Psoas muscle (tissue), 7 donors: ENCODE measurements at regions not wholly inside any gene's neighbourhood (a gene's known extent, or its start where the extent isn't known, plus 50 kb on each side); places are given as distances from the start of the nearest gene placed in this dataset.
A peak's percentile ranks its signal among the peaks of the same experiment; 100 is the strongest.
"Not testable (repeated sequence)": the region's sequence is repeated elsewhere in the genome, so short reads cannot be mapped to it uniquely, and the experiment has no call there.

Experiments
- ATAC-seq, 4 donors: fragments of 200-7000 bp; cut with Tn5 transposase; one replicate each; pipeline ENCODE4 v1.9.1; 2020; ENCODE audit warnings: moderate library complexity in 3 of 4, mild to moderate bottlenecking in 2 of 4
- DNase-seq, 2 donors: peaks; one replicate each; pipeline ENCODE4 v3.0.0-alpha.2; 2020
- H3K27ac ChIP-seq: fragments of 200-600 bp; one replicate; pipeline ENCODE4 v1.8.0; 2022
- H3K27me3 ChIP-seq, 3 donors: fragments of 200-600 bp in 1 of 3; one replicate each; pipeline versions ENCODE4 v1.6.1 to v1.8.0; 2013 to 2022; ENCODE audit warnings: low read length in 2 of 3, mild to moderate bottlenecking in 2 of 3, moderate library complexity in 1 of 3; ENCODE audit not compliant: insufficient read depth in 3 of 3
- H3K36me3 ChIP-seq, 2 donors: fragments of 200-600 bp in 1 of 2; one replicate each; pipeline versions ENCODE4 v1.6.1 to v1.8.0; 2013 to 2022; ENCODE audit warnings: low read depth in 1 of 2, mild to moderate bottlenecking in 1 of 2, moderate library complexity in 1 of 2; ENCODE audit not compliant: insufficient read depth in 1 of 2
- H3K4me1 ChIP-seq: fragments of 200-600 bp; one replicate; pipeline ENCODE4 v1.8.0; 2022
- H3K4me3 ChIP-seq: fragments of 200-600 bp; one replicate; pipeline ENCODE4 v1.8.0; 2022; ENCODE audit warnings: mild to moderate bottlenecking
- H3K9me3 ChIP-seq: fragments of 200-600 bp; one replicate; pipeline ENCODE4 v1.8.0; 2022
- WGBS, 3 donors: extraction: QIAGEN DNeasy Blood & Tissue Kit; methylation state at CpG; one replicate each; pipeline versions ENCODE4 v1.1.6 to v1.1.7; 2013; 5-methylcytosine and 5-hydroxymethylcytosine counted together
- intact Hi-C, 2 donors: fragments of 100-400 bp; cut with DNase I; formaldehyde crosslinking; loops; one replicate each; pipeline versions ENCODE4 v1.11.0 to v1.14.2; 2022
- donor health status: healthy with polysubstance abuse.
- donor health status: DM: no; HTN: no; CAD: no; lungs with moderate emphysema.
- donor health status: Bipolar disorder and iron deficiency.
- donor health status: healthy.
- donor health status: DM: yes; HTN: yes; CAD: no.
- donor health status: DM: no; HTN: no; CAD: no.
- donor health status: DM: yes; HTN: yes; CAD: no.

GRCh38 chr1:120941066-120941465, 51.5 kb downstream of the PPIAL4A start:
- H3K4me1 ChIP-seq, H3K36me3 ChIP-seq, H3K4me3 ChIP-seq, H3K27me3 ChIP-seq, intact Hi-C loops, DNase-seq, H3K27ac ChIP-seq, H3K9me3 ChIP-seq, ATAC-seq: not testable (repeated sequence)
- 55% methylated on average over 5 of the region's 6 CpGs; no CpG with 5 or more reads in 2 of the 3 donors for WGBS, 3 donors

GRCh38 chr1:120941836-120942217, 52.3 kb downstream of the PPIAL4A start:
- DNase-seq, H3K27me3 ChIP-seq, H3K27ac ChIP-seq, H3K36me3 ChIP-seq, H3K4me1 ChIP-seq, intact Hi-C loops, H3K9me3 ChIP-seq, ATAC-seq: not testable (repeated sequence)
- H3K4me3 ChIP-seq, result peak overlapping the region; percentile 54
- WGBS, 3 donors, result 5 to 14% (median 5%) methylated on average over 12 of the region's 12 CpGs

- H3K27me3 ChIP-seq, H3K27ac ChIP-seq, H3K9me3 ChIP-seq, H3K36me3 ChIP-seq, intact Hi-C loops, H3K4me1 ChIP-seq: not testable (repeated sequence)
- ATAC-seq (peak; percentile 27 to 76 (median 66)), DNase-seq (peak; percentile 51 to 74)
- 3 to 4% (median 4%) methylated on average over 29 to 33 of the region's 34 CpGs for WGBS, 3 donors
- H3K4me3 ChIP-seq, result peak overlapping the region; percentile 54
Measured at GRCh38 chr1:120942218-120942944, 52.8 kb downstream of the PPIAL4A start.

- no CpG with 5 or more reads among the region's 9 CpGs for whole genome bisulfite sequencing, 3 donors
- not testable (repeated sequence) for H3K4me1 ChIP-seq, ATAC-seq
Measured at GRCh38 chr1:120942945-120943319, 53.4 kb downstream of the PPIAL4A start.

GRCh38 chr1:120944691-120945090, 55.1 kb downstream of the PPIAL4A start:
- H3K27ac ChIP-seq, ATAC-seq, H3K9me3 ChIP-seq, DNase-seq, H3K27me3 ChIP-seq, H3K4me3 ChIP-seq, intact Hi-C loops, H3K4me1 ChIP-seq, H3K36me3 ChIP-seq: not testable (repeated sequence)
- 91 to 94% (median 91%) methylated on average over 9 to 20 of the region's 20 CpGs for WGBS, 3 donors

More at GRCh38 chr1:120942945-120943319, 53.4 kb downstream of the PPIAL4A start:
- DNase-seq, intact Hi-C loops, H3K9me3 ChIP-seq, H3K27ac ChIP-seq, H3K27me3 ChIP-seq, H3K4me3 ChIP-seq, H3K36me3 ChIP-seq: not testable (repeated sequence)

- 94 to 98% (median 94%) methylated on average over 5 to 6 of the region's 10 CpGs for WGBS, 3 donors
- H3K4me3 ChIP-seq, intact Hi-C loops, H3K9me3 ChIP-seq, H3K36me3 ChIP-seq, ATAC-seq, H3K4me1 ChIP-seq, DNase-seq, H3K27ac ChIP-seq, H3K27me3 ChIP-seq: not testable (repeated sequence)
Measured at GRCh38 chr1:120945122-120945521, 55.6 kb downstream of the PPIAL4A start.

- H3K4me3 ChIP-seq, H3K36me3 ChIP-seq, H3K27ac ChIP-seq, ATAC-seq, intact Hi-C loops, DNase-seq, H3K4me1 ChIP-seq, H3K9me3 ChIP-seq, H3K27me3 ChIP-seq: not testable (repeated sequence)
- WGBS, 3 donors, result 51 to 64% (median 63%) methylated on average over 4 of the region's 4 CpGs
Measured at GRCh38 chr1:120947114-120947513, 57.5 kb downstream of the PPIAL4A start.

GRCh38 chr1:120949724-120950123, 60.2 kb downstream of the PPIAL4A start:
- H3K27ac ChIP-seq, intact Hi-C loops, H3K9me3 ChIP-seq, H3K36me3 ChIP-seq, ATAC-seq, DNase-seq, H3K27me3 ChIP-seq, H3K4me3 ChIP-seq, H3K4me1 ChIP-seq: not testable (repeated sequence)
- 94 to 96% (median 95%) methylated on average over 11 of the region's 11 CpGs for WGBS, 3 donors

GRCh38 chr1:120950633-120951032, 61.1 kb downstream of the PPIAL4A start:
- DNase-seq, H3K4me1 ChIP-seq, H3K27ac ChIP-seq, ATAC-seq, intact Hi-C loops, H3K27me3 ChIP-seq, H3K4me3 ChIP-seq, H3K9me3 ChIP-seq, H3K36me3 ChIP-seq: not testable (repeated sequence)
- WGBS, 3 donors, result 47 to 57% (median 52%) methylated on average over 1 of the region's 1 CpG

GRCh38 chr1:120951100-120951499, 61.5 kb downstream of the PPIAL4A start:
- H3K36me3 ChIP-seq, H3K27me3 ChIP-seq, intact Hi-C loops, H3K9me3 ChIP-seq, H3K4me3 ChIP-seq, ATAC-seq, H3K4me1 ChIP-seq, H3K27ac ChIP-seq, DNase-seq: not testable (repeated sequence)
- WGBS, 3 donors, result 89 to 95% (median 94%) methylated on average over 4 of the region's 4 CpGs

GRCh38 chr1:120952207-120952870, 62.8 kb downstream of the PPIAL4A start:
- intact Hi-C loops, H3K4me3 ChIP-seq, H3K36me3 ChIP-seq, ATAC-seq, H3K27me3 ChIP-seq, H3K9me3 ChIP-seq, H3K4me1 ChIP-seq, DNase-seq, H3K27ac ChIP-seq: not testable (repeated sequence)
- 42 to 60% (median 51%) methylated on average over 21 to 29 of the region's 38 CpGs for WGBS, 3 donors
